NOMO-1 (cell line): ENCODE measurements at regions not wholly inside any gene's neighbourhood (a gene's known extent, or its start where the extent isn't known, plus 50 kb on each side); places are given as distances from the start of the nearest gene placed in this dataset.
A peak's percentile ranks its signal among the peaks of the same experiment; 100 is the strongest.

Source experiments
- DNase-seq, 2 experiments: peaks; one replicate each; lab custom pipeline; 2025; ENCODE audit not compliant: unreplicated experiment in 2 of 2; lab: John Stamatoyannopoulos, UW

GRCh38 chr6:22008248-22008836, 288.5 kb downstream of the PRL start:
- no peak for DNase-seq

GRCh38 chr6:22010102-22010501, 286.7 kb downstream of the PRL start:
- no peak for DNase-seq

- no peak for DNase-seq
These were observed 281.6 kb downstream of the PRL start for GRCh38 chr6:22015216-22015615.

- no peak for DNase-seq
These were observed 280.9 kb downstream of the PRL start for GRCh38 chr6:22015944-22016343.

- no peak for DNase-seq
These were observed 279.6 kb downstream of the PRL start for GRCh38 chr6:22017272-22017671.

GRCh38 chr6:22017766-22018165, 279.1 kb downstream of the PRL start:
- DNase-seq, result no peak

- DNase-seq, result no peak
These were observed 277.0 kb downstream of the PRL start for GRCh38 chr6:22019857-22020256.

- DNase-seq, result no peak
These were observed 276.4 kb downstream of the PRL start for GRCh38 chr6:22020299-22021003.

GRCh38 chr6:22021966-22022365, 274.9 kb downstream of the PRL start:
- DNase-seq, result no peak

- no peak for DNase-seq
These were observed 272.9 kb downstream of the PRL start for GRCh38 chr6:22023937-22024336.

- peak in 1 of 2 experiments; percentile 21 for DNase-seq
These were observed 271.8 kb downstream of the PRL start for GRCh38 chr6:22024973-22025467.

- peak; percentile 76 to 89 for DNase-seq
These were observed 271.2 kb downstream of the PRL start for GRCh38 chr6:22025468-22026163.

GRCh38 chr6:22026164-22026678, 270.6 kb downstream of the PRL start:
- peak in 1 of 2 experiments; percentile 49 for DNase-seq

- no peak for DNase-seq
These were observed 269.7 kb downstream of the PRL start for GRCh38 chr6:22027040-22027725.

- DNase-seq, result no peak
These were observed 268.3 kb downstream of the PRL start for GRCh38 chr6:22028403-22029090.

- no peak for DNase-seq
These were observed 267.7 kb downstream of the PRL start for GRCh38 chr6:22029171-22029570.

- no peak for DNase-seq
These were observed 265.9 kb downstream of the PRL start for GRCh38 chr6:22030730-22031619.

- no peak for DNase-seq
These were observed 261.1 kb downstream of the PRL start for GRCh38 chr6:22035690-22036089.

GRCh38 chr6:22036275-22036674, 260.6 kb downstream of the PRL start:
- no peak for DNase-seq
